ENCODE measurements at regions not wholly inside any gene's neighbourhood (a gene's known extent, or its start where the extent isn't known, plus 50 kb on each side); places are given as distances from the start of the nearest gene placed in this dataset.

DNA sequence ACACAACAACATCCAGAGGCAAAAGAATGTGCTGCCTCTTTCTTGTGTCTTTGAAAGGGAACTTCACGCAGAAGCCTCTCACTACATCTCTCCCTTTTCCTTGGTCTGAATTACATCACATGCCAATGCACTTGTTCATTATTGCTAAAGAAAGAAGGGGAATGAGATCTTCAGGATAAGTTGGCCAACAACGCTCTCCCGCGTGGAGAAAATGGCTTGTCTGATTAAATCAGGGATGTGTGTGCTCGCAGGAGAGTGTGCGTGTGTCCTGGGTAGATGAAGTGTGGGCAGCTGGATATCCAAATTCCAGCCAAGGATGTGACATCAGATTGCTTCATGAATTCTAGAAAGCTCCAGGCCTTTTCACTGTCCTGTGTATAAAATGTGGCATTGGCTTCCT lies 541.6 kb upstream of the FZD8 start:
- Histone ChIP-seq H3K27ac (ENCODE audit: low read depth, low read length) (no peak overlapping the region), H3K4me3 (replicated peaks in 1 of 2; ENCODE audit: low read depth in 1 of 2, low read length in 2 of 2) (no peak overlapping the region), H3K9me3 (ENCODE audit: control insufficient read depth in 1 of 2, insufficient read depth in 1 of 2, low read depth in 1 of 2, low read length in 2 of 2) (peaks cover 9 to 27% of the 10 kb centered on the region in 2 experiments; a peak in 2 of 4 replicates), H2AFZ (ENCODE audit: low read depth, low read length, poor library complexity, severe bottlenecking) (no peak overlapping the region), H3K4me1 (ENCODE audit: control insufficient read depth in 1 of 2, insufficient read depth in 2 of 2, low read length in 2 of 2) (no peaks in the 10 kb centered on the region), H3K9ac (ENCODE audit: low read length) (no peak overlapping the region), H3K27me3 (ENCODE audit: insufficient read depth, low read length) (no peaks in the 10 kb centered on the region), H3K9me2 (ENCODE audit: insufficient read depth) (no peaks in the 10 kb centered on the region), H3K36me3 (ENCODE audit: control insufficient read depth in 1 of 2, insufficient read depth in 2 of 2, low read length in 2 of 2) (no peaks in the 10 kb centered on the region), H3K79me2 (ENCODE audit: insufficient read depth, low read length) (no peaks in the 10 kb centered on the region), H3K4me2 (ENCODE audit: low read length) (no peak overlapping the region), H4K20me1 (ENCODE audit: insufficient read depth) (no peaks in the 10 kb centered on the region)
- RAD21 ChIA-PET (ENCODE audit: low non-redundant PET in 1 of 2, low total read pairs in 2 of 2, uncharacterized antibody in 2 of 2, unreplicated experiment in 2 of 2), result no interaction called here
- intact Hi-C loops (cut with micrococcal nuclease), result no loop called here
- POLR2A ChIA-PET, result no interaction called here
- DNase-seq (ENCODE audit: low read depth, low spot score) (no peak), ATAC-seq (no peak)
- no TSS peak for BruUV-seq (replicated peaks)
- no peak for TF ChIP-seq EZH2 (IDR thresholded peaks at IDR 0.05)
- CTCF ChIA-PET, result no interaction called here

DNA sequence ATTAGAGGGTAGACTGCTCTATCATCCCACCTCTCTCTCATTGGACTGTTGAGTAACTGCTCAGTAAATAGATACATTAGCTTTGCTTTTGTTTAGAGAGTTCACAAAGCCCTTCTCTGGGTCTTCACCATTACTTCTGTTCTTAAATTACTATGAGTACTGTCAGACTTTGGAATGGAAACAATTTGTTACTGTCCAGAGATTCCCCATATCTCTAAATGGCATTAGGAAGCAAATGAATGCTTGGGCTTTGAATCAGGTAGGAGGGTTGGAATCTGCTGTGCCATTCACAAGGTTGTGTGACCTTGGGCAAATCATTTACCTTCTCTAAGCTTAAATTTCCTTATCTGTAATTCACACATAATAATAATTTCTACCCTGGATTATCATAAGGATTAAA lies 541.0 kb upstream of the FZD8 start:
- DNase-seq (ENCODE audit: low read depth, low spot score) (no peak), ATAC-seq (no peak)
- no peaks in the 10 kb centered on the region for H4K20me1 ChIP-seq (ENCODE audit: insufficient read depth)
- no peak overlapping the region for H3K4me3 ChIP-seq (replicated peaks in 1 of 2; ENCODE audit: low read depth in 1 of 2, low read length in 2 of 2)
- H3K27ac ChIP-seq (ENCODE audit: low read depth, low read length), result no peak overlapping the region
- H3K79me2 ChIP-seq (ENCODE audit: insufficient read depth, low read length), result no peaks in the 10 kb centered on the region
- CTCF ChIA-PET, result no interaction called here
- intact Hi-C loops (cut with micrococcal nuclease), result no loop called here
- H3K9me2 ChIP-seq (ENCODE audit: insufficient read depth), result no peaks in the 10 kb centered on the region
- TF ChIP-seq, protein P1, sequence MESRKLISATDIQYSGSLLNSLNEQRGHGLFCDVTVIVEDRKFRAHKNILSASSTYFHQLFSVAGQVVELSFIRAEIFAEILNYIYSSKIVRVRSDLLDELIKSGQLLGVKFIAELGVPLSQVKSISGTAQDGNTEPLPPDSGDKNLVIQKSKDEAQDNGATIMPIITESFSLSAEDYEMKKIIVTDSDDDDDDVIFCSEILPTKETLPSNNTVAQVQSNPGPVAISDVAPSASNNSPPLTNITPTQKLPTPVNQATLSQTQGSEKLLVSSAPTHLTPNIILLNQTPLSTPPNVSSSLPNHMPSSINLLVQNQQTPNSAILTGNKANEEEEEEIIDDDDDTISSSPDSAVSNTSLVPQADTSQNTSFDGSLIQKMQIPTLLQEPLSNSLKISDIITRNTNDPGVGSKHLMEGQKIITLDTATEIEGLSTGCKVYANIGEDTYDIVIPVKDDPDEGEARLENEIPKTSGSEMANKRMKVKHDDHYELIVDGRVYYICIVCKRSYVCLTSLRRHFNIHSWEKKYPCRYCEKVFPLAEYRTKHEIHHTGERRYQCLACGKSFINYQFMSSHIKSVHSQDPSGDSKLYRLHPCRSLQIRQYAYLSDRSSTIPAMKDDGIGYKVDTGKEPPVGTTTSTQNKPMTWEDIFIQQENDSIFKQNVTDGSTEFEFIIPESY (IDR thresholded peaks at IDR 0.05; ENCODE audit: extremely low read depth, insufficient replicate concordance, low read length), result no peak
- TF ChIP-seq, protein P2, sequence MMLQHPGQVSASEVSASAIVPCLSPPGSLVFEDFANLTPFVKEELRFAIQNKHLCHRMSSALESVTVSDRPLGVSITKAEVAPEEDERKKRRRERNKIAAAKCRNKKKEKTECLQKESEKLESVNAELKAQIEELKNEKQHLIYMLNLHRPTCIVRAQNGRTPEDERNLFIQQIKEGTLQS (IDR thresholded peaks at IDR 0.05), result no peak
- TF ChIP-seq JUND (IDR thresholded peaks at IDR 0.05), result no peak
- TF ChIP-seq RAD21 (IDR thresholded peaks at IDR 0.05; ENCODE audit: low read depth), result no peak
- no peak for TF ChIP-seq EGR1 (IDR thresholded peaks at IDR 0.05; ENCODE audit: low read depth)
- no peak for TF ChIP-seq TCF7L2 (IDR thresholded peaks at IDR 0.05; ENCODE audit: borderline replicate concordance, extremely low read depth, insufficient read depth, insufficient read length)
- no peak for TF ChIP-seq EZH2 (IDR thresholded peaks at IDR 0.05)
- TF ChIP-seq, protein P3, sequence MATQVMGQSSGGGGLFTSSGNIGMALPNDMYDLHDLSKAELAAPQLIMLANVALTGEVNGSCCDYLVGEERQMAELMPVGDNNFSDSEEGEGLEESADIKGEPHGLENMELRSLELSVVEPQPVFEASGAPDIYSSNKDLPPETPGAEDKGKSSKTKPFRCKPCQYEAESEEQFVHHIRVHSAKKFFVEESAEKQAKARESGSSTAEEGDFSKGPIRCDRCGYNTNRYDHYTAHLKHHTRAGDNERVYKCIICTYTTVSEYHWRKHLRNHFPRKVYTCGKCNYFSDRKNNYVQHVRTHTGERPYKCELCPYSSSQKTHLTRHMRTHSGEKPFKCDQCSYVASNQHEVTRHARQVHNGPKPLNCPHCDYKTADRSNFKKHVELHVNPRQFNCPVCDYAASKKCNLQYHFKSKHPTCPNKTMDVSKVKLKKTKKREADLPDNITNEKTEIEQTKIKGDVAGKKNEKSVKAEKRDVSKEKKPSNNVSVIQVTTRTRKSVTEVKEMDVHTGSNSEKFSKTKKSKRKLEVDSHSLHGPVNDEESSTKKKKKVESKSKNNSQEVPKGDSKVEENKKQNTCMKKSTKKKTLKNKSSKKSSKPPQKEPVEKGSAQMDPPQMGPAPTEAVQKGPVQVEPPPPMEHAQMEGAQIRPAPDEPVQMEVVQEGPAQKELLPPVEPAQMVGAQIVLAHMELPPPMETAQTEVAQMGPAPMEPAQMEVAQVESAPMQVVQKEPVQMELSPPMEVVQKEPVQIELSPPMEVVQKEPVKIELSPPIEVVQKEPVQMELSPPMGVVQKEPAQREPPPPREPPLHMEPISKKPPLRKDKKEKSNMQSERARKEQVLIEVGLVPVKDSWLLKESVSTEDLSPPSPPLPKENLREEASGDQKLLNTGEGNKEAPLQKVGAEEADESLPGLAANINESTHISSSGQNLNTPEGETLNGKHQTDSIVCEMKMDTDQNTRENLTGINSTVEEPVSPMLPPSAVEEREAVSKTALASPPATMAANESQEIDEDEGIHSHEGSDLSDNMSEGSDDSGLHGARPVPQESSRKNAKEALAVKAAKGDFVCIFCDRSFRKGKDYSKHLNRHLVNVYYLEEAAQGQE (IDR thresholded peaks at IDR 0.05; ENCODE audit: low read depth), result no peak
- no peak for TF ChIP-seq POLR2A (IDR thresholded peaks at IDR 0.05; ENCODE audit: borderline replicate concordance, extremely low read depth, insufficient read depth, insufficient read length)
- TF ChIP-seq YY1 (IDR thresholded peaks at IDR 0.05; ENCODE audit: extremely low read depth, insufficient replicate concordance, low read depth, low read length), result no peak
- H3K9ac ChIP-seq (ENCODE audit: low read length), result no peak overlapping the region
- H3K27me3 ChIP-seq (ENCODE audit: insufficient read depth, low read length), result no peaks in the 10 kb centered on the region
- H3K4me1 ChIP-seq (ENCODE audit: control insufficient read depth in 1 of 2, insufficient read depth in 2 of 2, low read length in 2 of 2), result no peaks in the 10 kb centered on the region
- POLR2A ChIA-PET, result no interaction called here
- no peak overlapping the region for H2AFZ ChIP-seq (ENCODE audit: low read depth, low read length, poor library complexity, severe bottlenecking)
- H3K4me2 ChIP-seq (ENCODE audit: low read length), result no peak overlapping the region
- RAD21 ChIA-PET (ENCODE audit: low non-redundant PET in 1 of 2, low total read pairs in 2 of 2, uncharacterized antibody in 2 of 2, unreplicated experiment in 2 of 2), result no interaction called here
- no TSS peak for BruUV-seq (replicated peaks)
- H3K9me3 ChIP-seq (ENCODE audit: control insufficient read depth in 1 of 2, insufficient read depth in 1 of 2, low read depth in 1 of 2, low read length in 2 of 2), result peaks cover 9 to 27% of the 10 kb centered on the region in 2 experiments; a peak in 2 of 4 replicates
- H3K36me3 ChIP-seq (ENCODE audit: control insufficient read depth in 1 of 2, insufficient read depth in 2 of 2, low read length in 2 of 2), result no peaks in the 10 kb centered on the region
